ENCODE measurements at regions not wholly inside any gene's neighbourhood (a gene's known extent, or its start where the extent isn't known, plus 50 kb on each side); places are given as distances from the start of the nearest gene placed in this dataset.

DNA sequence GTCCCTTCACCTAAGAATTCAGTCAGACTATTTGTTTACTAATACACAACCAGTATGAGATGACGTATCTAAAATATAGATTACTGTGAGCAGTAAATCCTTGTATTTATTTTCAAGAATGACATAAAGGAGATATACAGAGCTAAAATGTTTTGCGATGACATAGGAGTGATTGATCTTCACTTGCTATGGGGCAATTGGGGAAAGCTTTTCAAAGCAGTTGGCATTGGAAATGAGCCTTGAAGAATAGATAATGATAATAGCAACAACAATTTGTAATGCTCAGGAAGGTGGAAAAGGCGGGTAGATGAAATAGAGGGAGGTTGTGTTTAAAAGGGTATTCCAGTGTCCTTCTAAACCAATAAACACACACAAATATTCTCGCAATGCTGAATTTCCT, 623.7 kb downstream of the CDH8 start:
- DNase-seq = no peak
- intact Hi-C loops (cut with DNase I; ENCODE audit: low total_unique reads) = no loop called here
- 84 to 91% (median 89%) methylated on average over 4 of the region's 4 CpGs for WGBS, 5 donors
- peaks cover 0 to 12% (median 0%) of the 10 kb centered on the region in 8 donors for H3K9me3 ChIP-seq
- H3K27ac ChIP-seq = no peak overlapping the region
- no peaks in the 10 kb centered on the region for H3K36me3 ChIP-seq
- TF ChIP-seq, protein P1, sequence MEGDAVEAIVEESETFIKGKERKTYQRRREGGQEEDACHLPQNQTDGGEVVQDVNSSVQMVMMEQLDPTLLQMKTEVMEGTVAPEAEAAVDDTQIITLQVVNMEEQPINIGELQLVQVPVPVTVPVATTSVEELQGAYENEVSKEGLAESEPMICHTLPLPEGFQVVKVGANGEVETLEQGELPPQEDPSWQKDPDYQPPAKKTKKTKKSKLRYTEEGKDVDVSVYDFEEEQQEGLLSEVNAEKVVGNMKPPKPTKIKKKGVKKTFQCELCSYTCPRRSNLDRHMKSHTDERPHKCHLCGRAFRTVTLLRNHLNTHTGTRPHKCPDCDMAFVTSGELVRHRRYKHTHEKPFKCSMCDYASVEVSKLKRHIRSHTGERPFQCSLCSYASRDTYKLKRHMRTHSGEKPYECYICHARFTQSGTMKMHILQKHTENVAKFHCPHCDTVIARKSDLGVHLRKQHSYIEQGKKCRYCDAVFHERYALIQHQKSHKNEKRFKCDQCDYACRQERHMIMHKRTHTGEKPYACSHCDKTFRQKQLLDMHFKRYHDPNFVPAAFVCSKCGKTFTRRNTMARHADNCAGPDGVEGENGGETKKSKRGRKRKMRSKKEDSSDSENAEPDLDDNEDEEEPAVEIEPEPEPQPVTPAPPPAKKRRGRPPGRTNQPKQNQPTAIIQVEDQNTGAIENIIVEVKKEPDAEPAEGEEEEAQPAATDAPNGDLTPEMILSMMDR (IDR thresholded peaks at IDR 0.05 in 8 of 11, conservative IDR thresholded peaks at IDR 0.05 in 3 of 11) = no peak
- no peak for TF ChIP-seq POLR2A (IDR thresholded peaks at IDR 0.05)
- TF ChIP-seq POLR2AphosphoS5 (IDR thresholded peaks at IDR 0.05) = no peak
- H3K4me1 ChIP-seq = no peaks in the 10 kb centered on the region
- H3K27me3 ChIP-seq (replicated peaks in 1 of 7) = no peaks in the 10 kb centered on the region
- no peak overlapping the region for H3K4me3 ChIP-seq

GRCh38 chr16:61409604-61410003, 626.6 kb downstream of the CDH8 start:
- no peak for DNase-seq
- TF ChIP-seq POLR2AphosphoS5 (IDR thresholded peaks at IDR 0.05) (no peak), POLR2A (IDR thresholded peaks at IDR 0.05) (no peak)
- TF ChIP-seq, protein P1 (IDR thresholded peaks at IDR 0.05 in 8 of 11, conservative IDR thresholded peaks at IDR 0.05 in 3 of 11) = no peak
- intact Hi-C loops (cut with DNase I; ENCODE audit: low total_unique reads) = no loop called here

GRCh38 chr16:61403386-61403785, 632.9 kb downstream of the CDH8 start:
- Histone ChIP-seq H3K36me3 (no peaks in the 10 kb centered on the region), H3K27me3 (replicated peaks in 1 of 7) (no peaks in the 10 kb centered on the region), H3K4me1 (no peaks in the 10 kb centered on the region), H3K27ac (no peak overlapping the region), H3K4me3 (no peak overlapping the region), H3K9me3 (peaks cover 0 to 5% (median 0%) of the 10 kb centered on the region in 8 donors)
- intact Hi-C loops (cut with DNase I; ENCODE audit: low total_unique reads) = no loop called here
- no peak for TF ChIP-seq POLR2AphosphoS5 (IDR thresholded peaks at IDR 0.05)
- TF ChIP-seq POLR2A (IDR thresholded peaks at IDR 0.05) = no peak
- TF ChIP-seq, protein P1 (IDR thresholded peaks at IDR 0.05 in 8 of 11, conservative IDR thresholded peaks at IDR 0.05 in 3 of 11) = no peak
- no peak for DNase-seq
- WGBS, 5 donors = 70 to 84% (median 78%) methylated on average over 4 of the region's 4 CpGs

More at GRCh38 chr16:61409604-61410003, 626.6 kb downstream of the CDH8 start:
- Histone ChIP-seq H3K4me3 (no peak overlapping the region), H3K9me3 (peaks cover 0 to 12% (median 2%) of the 10 kb centered on the region in 8 donors), H3K36me3 (no peaks in the 10 kb centered on the region), H3K4me1 (no peaks in the 10 kb centered on the region), H3K27ac (no peak overlapping the region), H3K27me3 (replicated peaks in 1 of 7) (no peaks in the 10 kb centered on the region)

- H3K27me3 ChIP-seq (replicated peaks in 1 of 7) = no peaks in the 10 kb centered on the region
- no peaks in the 10 kb centered on the region for H3K36me3 ChIP-seq
- H3K27ac ChIP-seq = no peak overlapping the region
- intact Hi-C loops (cut with DNase I; ENCODE audit: low total_unique reads) = no loop called here
- no peaks in the 10 kb centered on the region for H3K4me1 ChIP-seq
- DNase-seq = no peak
- WGBS, 5 donors = 83 to 89% (median 84%) methylated on average over 4 of the region's 4 CpGs
- no peak overlapping the region for H3K4me3 ChIP-seq
- TF ChIP-seq POLR2AphosphoS5 (IDR thresholded peaks at IDR 0.05) (no peak), POLR2A (IDR thresholded peaks at IDR 0.05) (no peak)
- TF ChIP-seq, protein P1 (IDR thresholded peaks at IDR 0.05 in 8 of 11, conservative IDR thresholded peaks at IDR 0.05 in 3 of 11) = no peak
- H3K9me3 ChIP-seq = peaks cover 0 to 1% (median 0%) of the 10 kb centered on the region in 8 donors
These were observed 644.3 kb downstream of the CDH8 start for GRCh38 chr16:61391896-61392295.
